Stimulated activated CD4-positive, alpha-beta T cell treated with anti-CD3 and anti-CD28 coated beads, Interleukin-4, amount 100 ng/mL, for 4 hours (primary cell): ENCODE measurements at regions not wholly inside any gene's neighbourhood (a gene's known extent, or its start where the extent isn't known, plus 50 kb on each side); places are given as distances from the start of the nearest gene placed in this dataset.

Experiments
- DNase-seq, 2 experiments: peaks; one replicate each; pipeline ENCODE4 v3.0.0-alpha.2; 2020

DNA sequence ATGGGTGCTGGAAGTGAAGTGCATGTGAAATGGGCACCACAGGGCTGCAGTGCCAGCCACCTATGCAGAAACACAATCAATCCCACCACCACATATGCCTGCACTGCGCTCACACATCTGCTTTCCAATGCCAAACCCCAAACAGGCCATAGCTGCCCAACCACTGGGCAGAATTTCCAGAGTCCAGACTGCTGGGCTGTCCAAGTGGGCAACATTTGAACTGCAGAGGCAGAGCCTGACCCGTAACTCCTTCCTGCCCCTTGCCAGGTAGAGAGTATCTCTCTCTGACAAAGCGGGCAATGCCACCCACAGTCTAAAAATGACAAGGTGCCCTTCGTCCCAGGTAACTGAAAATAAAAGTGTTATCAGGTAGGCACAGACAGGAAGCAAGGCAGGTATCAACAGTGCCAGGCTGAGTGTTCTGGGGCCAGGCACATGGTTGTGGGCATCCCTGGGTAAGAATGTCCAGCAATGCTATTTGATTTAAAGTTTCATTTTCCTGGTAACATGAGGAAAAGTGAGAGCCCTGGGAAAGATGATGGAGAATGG lies 79.5 kb downstream of the FOXA2 start:
- no peak for DNase-seq

DNA sequence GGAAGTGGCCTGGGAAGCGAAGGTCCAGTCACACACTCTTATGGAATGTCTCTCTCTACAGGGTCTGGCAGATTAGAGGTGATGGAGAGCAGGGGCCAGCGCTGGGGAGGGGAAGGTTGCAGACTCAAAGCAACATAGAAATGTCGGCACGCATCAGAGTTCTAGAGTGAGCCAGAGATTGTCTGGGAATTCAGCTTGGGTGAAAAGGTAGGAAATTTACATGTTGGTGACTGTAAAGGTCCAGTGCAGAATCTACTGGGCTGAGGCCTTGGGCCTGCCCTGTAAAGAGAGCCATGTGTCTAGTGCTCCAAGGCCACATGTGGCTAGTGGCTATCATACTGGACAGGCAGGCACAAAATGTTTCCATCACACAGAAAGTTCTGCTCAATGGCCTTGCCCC lies 80.8 kb downstream of the FOXA2 start:
- no peak for DNase-seq

DNA sequence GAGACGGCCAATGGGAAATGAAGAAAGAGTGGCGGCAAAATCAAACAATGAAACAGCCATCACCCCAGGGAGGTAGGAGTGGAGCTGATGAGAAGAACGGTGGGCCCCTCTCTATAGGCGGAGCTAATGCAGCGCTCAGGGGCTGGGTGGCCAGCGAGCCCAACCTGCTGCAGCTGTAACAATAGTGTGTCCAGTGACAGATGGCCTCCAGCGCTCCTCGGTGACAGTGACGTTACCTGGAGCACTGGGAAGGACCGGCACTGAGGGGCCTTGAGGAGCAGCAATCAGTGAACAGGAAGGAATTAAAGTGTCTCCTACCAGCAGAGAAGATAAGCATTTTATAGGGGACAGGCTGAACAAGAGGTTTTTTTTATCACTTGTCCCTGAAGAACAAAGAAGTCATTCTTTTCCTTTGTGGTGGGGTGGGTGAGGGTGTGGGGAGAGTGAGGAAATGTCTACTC lies 81.6 kb downstream of the FOXA2 start:
- no peak for DNase-seq

DNA sequence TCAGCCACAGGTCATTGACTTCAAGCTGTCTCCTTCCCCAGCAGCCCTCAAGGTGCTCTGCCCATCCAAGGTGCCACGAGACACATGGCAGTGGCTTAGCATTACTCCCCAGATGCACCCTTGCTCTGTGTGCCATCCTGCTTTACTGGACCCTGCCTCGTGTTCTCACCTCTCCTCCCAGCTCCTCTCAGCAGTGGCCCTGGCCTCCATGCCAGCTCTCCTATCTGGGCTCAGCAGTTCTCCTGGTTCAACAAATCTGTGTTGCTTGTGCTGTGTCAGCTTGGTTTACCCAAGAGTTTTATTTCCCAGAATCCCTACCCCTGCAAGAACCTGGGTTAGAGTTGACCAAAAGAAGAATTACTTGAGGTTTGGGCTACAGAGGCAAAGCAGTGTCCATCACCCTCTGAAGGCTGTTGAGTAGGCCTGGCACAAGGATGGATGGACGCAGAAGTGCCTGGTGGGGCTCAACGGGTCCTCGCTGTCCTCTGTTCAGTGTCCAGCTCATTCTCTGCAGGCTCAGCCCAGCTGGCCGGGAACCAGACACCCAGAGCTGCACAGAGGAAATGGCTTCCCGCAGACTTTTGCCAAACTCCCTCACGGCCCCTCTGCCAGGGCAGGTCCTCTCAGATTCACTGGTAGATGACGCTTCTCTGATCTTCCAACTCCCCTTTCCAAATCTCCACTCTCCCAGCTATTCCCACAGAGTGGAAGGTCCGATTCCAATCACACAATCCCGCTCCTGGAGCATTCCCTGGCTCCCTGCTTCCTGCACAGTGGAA lies 82.6 kb downstream of the FOXA2 start:
- no peak for DNase-seq

DNA sequence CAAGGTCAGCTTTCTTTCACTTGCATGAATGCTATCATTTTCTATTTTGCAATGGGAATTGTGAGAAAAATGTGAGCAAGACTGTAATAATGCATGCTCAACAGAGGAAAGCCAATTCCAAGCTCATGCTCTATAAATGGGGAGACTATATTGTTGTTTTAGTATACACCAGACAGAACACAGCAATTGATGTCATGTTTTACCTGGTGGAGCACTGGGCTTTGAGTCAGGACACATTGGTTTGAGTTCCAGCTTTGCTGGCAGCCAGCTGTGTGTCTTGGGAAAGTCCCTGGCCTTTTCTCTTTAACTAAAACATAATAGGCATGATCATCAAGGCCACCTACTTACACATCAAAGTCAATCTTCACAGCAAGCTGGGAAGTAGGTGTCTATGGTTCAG lies 83.3 kb downstream of the FOXA2 start:
- no peak for DNase-seq

DNA sequence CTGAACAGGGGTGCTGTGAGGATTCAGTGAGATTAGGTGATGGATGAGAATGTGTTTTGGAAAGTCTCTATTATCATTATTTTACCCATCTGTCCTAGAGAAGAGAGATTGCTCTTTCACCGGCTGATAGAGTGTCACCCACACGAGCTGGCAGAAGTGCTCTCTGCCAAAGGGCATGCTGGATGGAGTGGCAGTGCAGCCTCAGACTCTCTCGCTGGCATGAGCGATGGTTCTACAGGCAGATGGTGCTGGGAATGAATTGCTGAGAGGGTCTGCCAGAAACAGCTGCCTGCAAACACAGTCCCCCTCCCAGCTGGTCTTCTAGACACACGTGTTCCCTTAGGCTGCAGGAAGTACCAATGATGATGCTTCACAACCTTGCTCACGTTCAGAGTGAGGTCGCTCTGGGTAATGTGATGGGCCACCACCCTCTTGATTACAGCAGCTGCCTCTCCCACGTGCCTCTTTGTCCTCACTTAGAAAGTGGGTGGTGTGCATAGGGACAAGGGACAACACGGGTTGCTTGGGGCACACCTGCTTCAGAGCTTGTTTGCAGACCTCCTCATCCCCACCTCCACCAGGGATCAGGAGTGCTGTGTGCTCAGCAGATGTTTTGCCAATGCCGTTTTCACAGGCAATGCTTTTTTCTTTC lies 84.7 kb downstream of the FOXA2 start:
- DNase-seq = no peak

DNA sequence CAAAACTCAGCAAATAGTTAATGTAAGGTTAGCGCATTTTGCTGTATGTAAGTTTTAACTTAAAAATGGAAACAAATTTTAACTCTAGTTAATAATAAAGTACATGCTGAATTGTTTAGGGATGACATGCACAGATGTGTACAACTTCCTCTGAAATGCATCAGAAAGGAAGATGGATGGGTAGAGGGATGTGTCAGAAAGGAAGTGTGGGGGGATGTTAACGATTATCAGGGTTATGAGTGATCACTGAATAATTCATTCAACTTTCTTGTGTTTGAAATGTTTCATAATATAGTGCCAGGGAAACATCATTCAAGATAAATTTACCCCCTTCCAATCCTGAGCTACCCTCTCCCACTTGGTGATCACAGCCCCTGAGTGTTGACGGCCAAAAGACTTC lies 87.6 kb downstream of the FOXA2 start:
- no peak for DNase-seq

DNA sequence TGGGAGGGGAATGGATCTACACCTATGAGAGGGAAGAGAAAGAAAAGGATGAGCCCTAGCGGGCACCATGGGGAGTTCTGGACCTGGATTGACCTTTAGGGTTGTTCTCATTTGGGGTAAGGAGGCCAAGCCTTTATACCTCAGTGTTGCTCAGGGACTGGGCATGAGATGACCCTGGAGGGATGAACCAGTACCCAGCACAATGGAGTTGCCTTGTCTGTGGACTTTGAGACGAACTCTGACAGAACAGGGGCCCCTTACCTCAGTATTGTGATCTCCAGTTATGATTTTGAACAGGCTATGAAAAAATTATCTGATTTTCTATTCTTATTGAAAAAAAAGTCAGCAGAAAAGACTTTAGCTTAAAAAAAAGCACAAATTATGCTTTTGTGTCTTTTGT lies 88.6 kb downstream of the FOXA2 start:
- no peak for DNase-seq

DNA sequence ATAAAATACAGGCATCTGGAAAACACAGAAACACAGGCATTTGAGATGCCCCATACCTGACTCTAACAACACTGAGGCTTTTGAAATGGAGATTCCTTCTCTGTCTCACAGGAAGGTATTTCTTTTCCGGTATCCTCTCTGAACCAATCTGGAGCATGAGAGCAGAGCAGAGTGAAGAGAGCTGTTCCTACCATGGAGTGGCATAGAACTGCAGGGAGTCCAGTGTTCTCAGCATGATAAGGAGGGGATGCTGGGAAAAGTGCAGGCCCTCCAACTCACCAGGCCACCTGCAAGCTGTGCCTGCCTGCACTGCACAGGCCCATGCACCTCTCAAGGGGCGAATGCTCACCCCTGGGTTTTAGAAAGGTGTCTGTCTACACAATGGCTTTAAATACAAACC lies 89.2 kb downstream of the FOXA2 start:
- no peak for DNase-seq

DNA sequence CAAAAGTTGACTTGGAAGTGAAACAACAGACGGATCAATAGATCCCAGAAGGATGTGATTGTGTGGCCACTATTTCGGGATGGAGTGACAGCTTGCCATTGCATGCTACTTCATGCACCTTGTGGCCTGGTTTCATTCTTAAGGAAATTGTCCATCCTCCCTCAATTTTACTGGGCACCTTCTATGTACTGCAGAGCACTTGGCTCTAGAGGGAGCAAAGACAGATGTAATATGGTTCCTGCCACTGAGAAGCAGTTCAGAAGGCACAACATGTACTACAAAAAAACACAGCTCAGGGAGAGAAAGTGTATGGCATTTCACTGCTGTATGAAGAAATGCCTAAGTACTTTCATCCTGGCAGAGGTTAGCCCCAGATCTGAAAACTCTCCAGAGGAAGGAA lies 91.9 kb downstream of the FOXA2 start:
- DNase-seq = no peak

DNA sequence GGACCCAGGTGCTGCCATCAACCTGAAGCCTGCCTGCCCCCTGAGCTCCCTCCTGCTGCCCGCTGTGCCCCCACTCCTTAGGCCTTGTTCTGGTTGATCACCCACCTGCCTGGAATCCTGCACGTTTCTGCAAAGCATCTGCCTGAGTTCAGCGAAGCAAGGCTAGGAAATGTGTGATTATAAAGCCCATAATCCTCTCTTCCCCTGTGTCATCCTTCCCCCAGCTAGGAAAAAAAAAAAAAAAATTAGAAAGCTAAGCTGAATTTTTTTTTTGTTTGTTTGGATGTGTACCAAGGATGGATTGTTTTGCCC lies 93.2 kb downstream of the FOXA2 start:
- DNase-seq = no peak

DNA sequence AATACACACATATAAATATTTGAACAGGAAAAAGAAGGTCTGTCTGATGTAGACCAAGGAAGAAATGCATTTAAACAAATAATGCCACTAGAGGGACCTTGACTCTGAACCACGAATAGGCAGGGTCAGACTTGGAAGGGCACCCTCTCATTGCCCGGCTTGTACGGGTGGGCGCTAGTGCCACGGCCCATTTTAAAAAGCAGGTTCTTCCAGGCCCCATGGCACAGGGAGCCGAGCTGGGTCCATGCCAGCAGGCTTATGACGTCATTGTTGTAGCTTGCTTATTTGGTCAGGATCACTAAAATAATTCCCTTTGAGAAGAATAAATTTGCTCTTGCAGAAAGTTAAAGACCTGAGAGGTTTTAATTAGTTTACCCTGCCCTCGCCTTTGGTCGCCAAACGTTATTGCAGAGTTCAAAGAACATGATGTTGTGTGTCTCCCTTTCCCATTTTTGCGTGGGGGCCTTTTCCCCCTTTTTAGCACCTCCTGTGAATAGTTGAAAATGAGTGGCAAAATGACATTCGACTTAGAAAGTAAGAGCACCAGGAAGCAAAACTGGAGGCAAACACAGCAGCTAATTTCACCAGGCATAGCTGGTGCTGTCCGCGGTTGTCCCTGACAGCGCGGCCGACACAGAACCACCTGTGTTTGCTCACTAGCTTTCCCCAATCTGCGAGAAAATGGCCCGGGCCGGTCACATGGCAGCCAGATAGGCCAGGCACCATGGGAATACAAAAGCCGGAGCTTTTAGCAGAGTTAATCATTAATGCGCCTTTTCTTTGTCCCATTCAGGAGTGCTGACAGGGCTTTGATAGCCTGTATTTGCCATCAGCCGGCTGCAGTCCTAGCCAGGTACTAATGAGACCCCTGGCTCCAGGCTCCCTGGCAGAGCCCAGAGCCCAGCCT lies 93.8 kb downstream of the FOXA2 start:
- DNase-seq = no peak

DNA sequence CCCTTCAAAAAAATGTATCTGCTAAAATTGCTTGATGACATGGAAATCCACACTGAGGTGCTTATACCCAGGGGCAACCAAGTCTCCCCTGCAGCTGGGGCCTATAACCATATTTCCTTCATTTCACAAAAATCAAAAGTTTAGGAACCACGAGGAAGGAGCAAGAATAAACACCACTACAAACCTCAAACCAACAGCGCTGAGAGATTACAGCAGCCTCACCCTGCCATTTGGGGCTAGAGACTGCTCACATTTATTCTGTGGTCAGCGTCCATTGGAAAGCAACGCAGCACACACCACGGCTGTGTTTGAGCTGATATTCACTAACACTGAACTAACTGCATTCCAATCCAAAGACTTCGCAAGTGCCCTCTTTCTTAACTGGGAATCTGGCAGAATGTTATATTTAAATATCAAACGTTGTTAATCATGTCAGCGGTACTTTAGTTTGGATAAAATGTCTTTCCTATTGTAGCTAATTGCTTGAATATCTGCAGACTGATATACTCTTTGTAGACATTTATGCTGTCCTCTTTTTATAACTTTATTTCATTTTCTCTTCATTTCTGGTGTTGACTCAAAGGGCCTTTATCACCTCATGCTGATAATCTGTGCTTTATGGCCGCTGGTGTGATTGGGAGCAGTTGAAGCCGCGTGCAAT lies 94.6 kb downstream of the FOXA2 start:
- DNase-seq = no peak

DNA sequence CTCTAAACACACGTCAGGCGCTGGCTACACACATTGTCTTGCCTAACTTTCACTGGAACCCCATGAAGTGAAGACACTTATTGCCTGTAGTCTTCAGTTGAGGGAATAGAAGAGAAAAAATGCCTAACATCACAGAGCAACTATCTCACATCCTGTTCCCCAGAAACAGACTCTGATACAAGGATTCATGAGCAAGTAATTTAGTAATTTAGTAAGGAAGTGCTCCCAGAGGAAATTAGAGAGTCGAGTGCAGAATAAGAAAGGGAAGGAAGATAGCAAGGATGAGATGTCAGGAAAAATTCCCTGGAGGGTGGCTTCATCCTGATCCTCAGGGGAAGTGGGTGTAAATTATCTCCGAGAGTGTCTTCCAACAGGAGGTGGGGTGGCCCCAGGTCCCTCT lies 104.0 kb downstream of the FOXA2 start:
- no peak for DNase-seq

DNA sequence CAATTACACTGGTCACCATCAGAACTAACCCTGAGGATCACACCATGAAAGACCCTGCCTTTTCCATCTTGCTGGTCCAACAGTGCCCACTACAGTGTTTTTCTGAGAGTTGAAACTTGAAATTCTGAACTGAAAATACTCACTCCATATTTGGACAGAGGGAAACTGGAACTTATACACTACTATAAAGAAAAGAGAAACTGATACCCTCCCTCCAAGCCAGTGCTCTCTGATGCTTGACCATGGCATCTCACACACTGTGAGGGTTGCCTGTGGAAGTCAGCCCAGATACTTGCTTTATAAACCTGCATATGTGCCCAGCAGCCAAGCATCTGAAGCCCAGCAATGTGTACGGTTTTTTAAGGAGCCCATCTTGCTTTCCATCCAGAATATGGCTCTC lies 108.7 kb downstream of the FOXA2 start:
- DNase-seq = no peak

DNA sequence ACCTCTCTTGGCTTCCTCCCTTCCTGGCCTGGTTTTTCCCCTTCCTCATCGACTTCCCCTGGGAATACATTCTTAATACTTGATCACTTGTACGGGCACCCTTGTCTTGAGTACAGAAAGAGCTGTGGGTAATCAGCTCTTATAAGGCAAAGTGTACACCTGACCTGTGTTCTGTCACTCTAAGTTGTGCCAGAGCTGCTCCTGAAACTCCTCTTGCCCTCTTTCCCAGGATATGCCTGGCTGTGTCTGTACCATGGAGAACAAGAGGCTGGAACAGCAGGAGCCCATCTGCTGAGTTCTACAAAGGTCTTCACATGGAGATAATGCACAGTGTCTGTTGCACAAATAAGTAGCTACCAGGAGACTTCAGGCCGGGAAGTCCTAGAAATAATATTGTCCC lies 110.1 kb downstream of the FOXA2 start:
- no peak for DNase-seq

DNA sequence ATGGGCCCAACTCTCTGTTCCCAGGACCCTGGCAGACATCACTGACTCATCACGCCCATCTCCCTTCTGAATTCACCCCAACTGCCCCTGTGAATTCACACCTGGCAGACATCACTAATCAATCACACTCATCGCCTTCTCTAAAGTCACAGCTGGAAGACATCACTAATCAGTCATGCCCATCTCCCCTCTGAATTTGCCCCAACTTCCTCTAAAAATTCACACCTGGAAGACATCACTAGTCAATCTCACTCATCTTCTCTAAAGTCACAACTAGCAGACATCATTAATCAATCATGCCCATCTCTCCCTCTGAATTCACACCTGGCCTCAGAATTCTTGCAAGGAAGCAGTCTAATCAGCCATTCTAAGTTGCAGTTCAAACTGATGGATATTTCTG lies 111.1 kb downstream of the FOXA2 start:
- no peak for DNase-seq

DNA sequence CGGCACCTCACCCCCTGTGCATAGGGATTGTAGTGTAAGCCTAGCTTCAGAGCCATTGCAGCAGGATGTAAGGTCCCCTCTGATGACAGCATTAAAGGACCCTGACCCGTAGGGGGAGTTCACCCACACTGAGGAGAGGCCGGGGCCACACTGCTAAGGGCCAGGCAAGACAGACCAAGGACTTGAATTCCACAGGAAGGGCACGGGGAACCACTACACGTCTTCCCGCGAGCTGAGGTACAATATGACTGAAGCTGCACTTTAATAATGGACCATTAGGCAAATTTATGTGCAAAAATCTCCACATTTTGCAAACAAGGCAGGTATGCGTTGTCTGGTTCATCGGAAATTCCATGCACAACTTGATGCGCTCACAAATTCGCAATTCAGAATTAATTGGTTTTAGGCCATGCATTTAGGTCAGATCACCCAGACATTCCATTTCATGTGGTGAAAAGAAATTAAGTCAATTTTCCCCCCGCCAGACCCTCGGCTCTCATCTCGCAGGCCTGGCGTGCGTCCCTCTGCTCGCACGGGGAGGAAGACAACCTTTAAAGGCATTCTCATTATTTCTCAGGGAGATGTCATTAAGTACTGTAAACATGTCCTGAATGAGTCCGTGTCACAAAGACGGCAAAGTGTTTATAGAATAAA lies 111.8 kb downstream of the FOXA2 start:
- DNase-seq = no peak

DNA sequence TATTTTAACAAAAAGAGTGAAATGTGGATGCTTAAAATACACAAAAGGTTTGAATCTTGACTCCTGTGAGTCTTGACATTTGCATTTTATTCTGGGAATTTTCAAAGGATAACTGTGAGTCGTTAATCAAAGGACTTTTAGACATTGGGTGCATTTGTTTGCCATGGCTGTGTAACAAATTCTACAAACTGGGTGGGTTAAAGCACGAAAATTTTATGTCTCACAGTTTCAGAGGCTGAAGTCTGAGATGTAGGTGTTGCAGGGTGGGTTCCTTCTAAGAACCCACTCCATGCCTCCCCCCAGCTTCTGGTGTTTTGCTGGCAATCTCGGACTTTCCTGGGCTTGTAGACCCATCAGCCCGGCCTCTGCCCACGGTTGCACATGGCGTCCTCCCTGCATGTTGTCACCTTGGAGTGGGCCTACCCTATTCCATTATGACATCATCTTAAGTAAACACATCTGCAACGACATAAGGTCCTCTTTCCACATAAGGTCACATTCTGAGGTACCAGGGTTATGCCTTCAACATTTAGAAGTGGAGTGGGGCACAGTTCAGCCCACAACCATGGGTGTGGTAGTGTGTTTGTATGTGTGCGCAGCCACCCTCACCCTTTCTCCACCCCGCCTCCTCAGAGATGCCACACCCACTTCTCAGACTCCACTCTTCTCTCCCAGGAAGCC lies 113.1 kb downstream of the FOXA2 start:
- no peak for DNase-seq

DNA sequence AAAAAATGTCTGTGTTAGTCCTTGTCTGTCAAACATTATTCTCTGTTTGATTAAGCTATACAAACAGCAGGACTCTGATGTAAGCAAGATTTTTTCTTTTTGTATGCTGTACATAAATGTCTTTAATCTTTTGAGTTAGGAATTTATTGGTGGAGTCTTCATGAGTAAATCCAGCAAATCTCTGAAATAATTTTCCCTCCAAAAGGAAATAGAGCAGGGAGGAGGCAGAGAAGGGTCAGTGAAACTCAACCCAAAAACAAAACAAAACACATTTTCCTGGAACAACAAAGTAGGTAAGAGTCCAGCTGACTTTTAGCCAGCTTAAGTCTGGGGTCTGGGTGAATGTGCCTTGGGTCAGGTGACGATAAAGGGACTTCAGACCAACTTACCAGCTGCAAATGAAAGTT lies 113.7 kb downstream of the FOXA2 start:
- no peak for DNase-seq

DNA sequence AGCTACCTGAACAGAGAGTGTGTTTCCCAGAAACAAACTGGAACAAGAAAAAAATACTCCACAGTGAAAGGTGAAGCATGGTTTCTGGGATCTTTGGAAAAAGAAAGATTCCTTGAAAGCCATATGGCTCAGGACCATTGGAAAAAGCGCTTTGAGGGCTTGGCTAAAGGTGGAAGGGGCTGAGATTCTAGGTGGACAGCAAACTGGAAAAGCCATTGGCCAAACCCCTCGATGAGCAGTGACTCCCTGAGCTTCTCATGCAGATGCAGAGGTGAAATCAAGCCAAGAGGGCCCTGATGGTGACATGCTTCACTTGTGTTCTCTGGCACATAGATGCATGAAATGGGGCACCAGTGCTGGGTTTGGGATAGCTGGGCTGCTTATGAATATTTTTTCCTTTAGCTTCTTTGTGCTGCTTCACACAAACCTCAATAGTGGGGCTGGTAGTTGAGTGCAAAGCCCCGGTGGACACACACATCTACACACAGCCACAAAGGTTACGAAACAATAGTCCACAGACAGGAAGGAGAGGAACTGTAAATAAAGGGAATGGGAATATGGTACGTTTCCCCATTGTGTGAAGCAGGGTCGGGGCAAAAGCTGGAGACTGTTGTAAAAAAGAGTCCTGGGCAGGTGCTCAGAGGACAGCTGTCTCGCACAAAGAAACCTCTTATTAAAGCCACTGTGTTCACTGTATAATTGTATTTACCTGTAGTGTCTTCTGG lies 117.8 kb downstream of the FOXA2 start:
- DNase-seq = no peak
